GM21526 (cell line): ENCODE measurements at regions not wholly inside any gene's neighbourhood (a gene's known extent, or its start where the extent isn't known, plus 50 kb on each side); places are given as distances from the start of the nearest gene placed in this dataset.

ENCODE experiments used
- ATAC-seq: cut with Tn5 transposase; IDR thresholded peaks from one replicate; pipeline ENCODE4 v1.9.1; 2021; ENCODE audit warnings: moderate library complexity; ENCODE audit not compliant: unreplicated experiment, low FRiP score

DNA sequence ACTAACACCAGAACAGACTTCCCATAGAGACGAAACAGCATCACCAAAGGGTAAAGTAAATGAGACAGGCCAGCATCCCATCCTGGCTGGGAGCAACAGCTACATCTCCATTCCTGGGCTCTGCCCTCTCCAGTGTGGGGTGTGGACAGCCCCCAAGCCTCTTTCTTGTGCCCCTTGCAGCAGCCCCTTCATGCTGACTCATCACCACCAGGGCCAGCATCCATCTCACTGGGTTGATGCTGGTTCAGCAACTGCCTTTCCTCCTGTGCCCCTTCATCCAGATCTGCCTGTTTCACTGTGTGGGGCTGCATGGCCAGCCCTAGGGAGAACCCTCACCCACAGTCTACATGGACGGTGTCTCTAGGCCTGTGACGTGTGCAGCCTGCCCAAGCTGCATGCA is 569.1 kb upstream of the TBX3 start:
- ATAC-seq, result no peak

GRCh38 chr12:115251727-115252126 is 567.8 kb upstream of the TBX3 start:
- no peak for ATAC-seq

DNA sequence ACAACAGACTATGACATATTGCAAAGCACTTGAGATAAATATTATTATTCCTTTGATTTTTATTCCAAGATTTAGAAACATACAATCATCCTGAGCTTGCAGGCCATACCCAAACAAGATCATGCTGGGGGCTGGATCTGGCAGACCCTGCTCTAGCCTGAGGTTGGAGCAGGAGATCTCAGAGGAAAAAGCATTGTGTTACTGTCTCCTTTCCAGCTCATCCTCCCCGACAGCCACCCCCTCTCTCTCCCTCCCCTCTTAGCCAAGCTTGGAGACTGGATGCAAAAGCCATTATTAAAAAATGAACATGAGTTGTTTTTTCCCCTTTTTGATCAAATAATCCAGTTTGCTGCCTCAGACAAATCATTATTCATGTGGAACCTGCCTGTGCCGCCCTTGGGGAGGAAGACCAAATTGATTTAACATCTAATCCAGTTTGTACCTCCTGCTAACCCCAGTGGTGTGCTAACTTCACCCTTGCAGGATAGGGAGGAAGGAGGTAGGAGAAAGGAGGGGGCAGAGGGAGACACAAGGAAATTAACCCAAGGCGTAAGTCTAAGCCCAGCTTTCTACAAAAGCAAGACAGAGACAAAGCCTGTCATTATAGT is 565.8 kb upstream of the TBX3 start:
- ATAC-seq, result no peak

DNA sequence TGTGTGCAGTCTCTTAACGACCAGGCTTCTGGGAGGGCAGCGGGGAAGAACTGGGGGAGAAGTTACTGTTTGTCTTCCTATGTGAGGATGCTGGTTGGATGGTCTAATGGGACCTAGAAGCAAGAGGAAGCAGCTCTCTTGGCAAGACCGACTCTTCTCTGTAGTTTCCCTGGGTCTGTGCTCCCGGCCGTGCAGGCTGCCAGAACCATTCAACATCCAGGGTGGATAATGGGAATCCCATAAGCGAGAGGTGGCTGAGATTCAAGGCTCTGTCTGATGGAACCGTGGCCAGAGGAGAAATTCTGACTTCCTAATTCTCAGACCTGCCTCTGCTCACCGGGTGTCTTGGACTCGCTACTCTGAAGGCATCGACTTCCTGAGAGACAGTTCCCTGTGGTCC is 561.0 kb upstream of the TBX3 start:
- no peak for ATAC-seq

DNA sequence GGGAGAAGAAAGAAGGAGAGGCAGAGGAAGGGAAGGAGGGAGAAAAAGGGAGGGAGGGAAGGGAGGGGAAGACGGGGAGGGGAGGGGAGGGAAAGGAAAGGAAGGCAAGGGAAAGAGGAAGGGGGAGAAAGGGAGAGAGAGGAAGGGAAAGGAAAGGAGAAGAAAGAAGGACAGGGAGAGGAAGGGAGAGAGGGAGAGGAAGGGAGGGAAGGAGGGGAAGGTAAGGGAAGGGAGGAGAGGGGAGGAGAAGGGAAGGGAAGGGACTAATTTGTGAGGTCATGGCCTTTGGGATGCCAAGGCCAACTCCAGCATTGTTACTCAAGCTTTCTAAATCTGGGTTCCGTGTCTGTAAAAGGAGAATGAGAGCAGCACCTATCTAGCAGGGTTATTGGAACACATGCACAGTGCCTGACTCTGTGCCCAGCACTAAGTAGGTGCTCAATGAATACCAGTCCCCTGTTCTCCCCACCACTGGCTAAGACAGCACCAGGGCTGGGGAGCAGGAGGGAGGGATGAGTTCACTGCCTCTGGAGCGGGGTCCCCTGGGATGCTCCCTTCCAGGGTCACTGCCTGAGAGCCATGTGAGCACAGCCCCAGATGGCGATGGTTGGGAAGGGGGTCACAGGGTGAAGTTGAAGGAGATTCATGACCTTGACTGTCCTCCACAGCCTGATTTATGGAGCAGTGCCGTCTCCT is 560.1 kb upstream of the TBX3 start:
- no peak for ATAC-seq

DNA sequence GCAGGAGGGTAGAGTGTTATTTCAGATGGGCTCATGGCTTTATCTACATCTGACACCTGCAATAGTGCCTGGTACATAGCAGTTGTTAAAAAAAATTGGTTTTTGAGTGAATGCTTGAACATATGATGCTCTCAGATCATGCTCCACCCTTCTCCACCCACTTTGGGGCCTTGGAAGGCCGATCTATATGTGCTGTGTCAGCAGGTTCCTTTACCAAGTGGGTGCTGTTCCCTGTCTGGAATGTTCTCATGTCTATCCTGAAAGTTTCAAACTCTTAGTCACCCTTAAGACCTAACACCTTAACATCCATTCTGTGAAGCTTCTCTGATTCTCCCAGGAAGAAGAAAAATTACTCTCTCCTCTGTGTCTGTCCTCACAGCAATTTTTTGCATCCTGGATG is 556.3 kb upstream of the TBX3 start:
- ATAC-seq, result no peak

- no peak for ATAC-seq
These were observed 551.9 kb upstream of the TBX3 start for GRCh38 chr12:115235880-115236279.

DNA sequence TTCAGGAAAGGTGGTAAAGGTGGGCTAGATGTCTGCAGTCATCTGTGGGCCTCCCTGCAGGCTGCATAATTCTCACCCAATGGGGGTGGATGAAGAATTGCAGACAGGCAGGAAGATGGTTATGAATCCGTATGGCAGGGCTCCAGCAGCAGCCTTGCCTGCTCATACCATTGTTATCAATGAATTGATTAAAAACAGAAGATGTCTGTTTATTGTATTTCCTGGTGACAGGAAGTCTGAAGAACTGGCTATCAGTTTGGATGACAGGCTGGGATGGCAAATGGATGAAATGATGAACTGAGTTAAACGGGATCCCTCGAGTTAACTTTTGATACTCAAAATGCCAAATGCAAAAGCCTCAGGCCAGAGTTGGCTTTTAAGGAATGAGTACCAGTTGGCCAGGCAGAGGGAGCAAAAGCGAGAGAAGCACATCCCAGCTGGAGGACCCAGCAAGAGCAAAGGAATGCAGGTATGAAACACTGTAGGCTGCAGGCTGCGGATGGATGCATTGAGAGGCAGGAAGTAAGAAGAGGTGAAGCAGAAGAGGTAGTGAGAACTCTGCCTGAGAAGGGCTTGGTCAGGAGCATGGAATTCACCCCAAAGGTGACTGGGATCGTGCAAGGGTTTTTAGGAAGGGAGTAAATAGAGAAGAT is 550.0 kb upstream of the TBX3 start:
- ATAC-seq, result no peak

DNA sequence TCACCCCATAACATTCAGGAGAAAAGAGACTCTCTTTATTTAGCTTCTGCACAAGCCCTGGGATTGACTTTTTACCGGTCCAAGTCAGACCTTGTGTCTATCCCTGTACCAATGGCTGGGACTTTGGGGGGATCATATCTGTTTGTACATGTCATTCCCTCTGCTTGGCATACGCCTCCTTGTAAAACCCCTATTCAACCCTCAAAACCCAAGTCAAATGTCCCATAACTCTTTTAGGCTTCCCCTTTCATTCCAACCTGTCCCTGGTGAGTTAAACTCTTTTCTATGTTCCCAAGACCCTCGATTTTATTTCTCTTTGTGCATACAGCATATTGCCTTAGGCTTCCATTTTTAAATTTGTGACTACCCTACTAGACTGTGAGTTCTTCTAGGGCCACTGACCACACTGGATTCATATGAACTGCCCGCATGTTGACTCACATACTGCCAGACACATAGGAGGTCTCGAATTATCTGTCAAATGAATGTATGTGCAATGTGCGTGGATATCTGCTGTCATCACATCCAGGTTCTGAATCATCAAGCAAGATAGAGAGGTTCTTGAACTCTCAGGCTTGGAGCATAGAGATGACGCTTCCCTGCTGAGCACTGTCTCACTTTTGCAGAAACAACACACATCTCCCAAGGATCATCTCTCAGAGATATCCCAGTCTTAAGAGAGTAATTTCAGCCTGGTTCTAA is 548.6 kb upstream of the TBX3 start:
- ATAC-seq, result no peak

DNA sequence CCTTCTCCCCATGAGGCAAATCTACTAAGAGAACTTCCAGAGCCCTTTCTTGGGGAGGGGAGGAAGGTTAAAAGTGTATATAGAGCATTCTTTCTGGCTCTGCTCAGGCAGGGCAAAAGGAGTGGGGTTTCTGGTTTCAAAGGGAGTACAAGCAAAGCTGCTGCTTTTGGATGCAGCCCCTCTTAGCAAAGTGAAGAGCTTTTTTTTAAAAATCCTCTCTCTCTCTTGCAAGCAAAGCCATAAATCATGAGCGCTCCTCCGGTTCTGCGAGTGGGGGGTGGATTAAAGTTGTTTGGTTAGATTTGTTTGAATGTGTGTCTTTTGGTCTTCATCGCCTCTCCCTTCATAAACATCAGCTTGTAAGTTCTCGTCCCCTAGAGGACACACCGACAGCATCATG is 546.6 kb upstream of the TBX3 start:
- ATAC-seq, result no peak

DNA sequence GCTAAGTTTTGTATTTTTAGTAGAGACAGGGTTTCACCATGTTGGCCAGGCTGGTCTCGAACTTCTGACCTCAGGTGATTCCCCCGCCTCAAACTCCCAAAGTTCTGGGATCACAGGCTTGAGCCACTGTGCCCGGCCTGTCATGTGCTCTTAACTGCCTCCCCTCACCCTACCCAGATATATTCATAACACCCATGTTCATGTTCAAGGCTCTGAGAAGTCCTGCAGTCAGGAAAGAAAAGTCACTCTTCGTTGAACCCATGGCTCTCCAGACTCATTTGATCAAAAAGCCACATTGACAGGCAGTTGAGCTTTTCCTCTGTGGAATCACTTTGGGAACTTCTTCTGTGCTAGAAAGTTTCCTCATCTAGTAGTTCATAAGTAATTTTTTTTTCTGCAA is 545.5 kb upstream of the TBX3 start:
- ATAC-seq, result no peak

- no peak for ATAC-seq
These were observed 544.5 kb upstream of the TBX3 start for GRCh38 chr12:115228434-115228833.

DNA sequence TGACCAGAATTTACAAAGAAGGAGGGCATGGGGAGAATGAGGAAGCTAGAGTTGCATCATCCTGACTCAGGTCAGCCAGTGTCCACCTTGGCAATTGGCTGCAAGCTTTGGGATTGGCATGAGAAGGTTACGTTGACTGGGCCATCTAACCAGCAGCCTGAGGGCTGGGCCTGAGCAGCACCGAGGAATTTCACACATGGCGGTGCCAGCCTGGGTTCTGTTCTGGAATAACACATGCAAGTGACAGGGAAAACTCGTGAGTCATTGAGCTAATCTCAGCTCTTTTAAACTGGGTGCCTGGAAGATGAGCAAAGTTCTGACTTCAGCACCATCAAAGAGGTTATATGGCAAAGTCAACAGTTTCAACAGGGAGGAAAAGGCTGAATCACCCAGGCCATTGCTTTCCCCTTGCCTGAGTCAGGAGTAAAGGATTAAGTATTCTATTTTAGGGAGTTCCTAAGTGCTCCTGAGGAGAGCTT is 543.2 kb upstream of the TBX3 start:
- ATAC-seq, result no peak

- no peak for ATAC-seq
These were observed 541.9 kb upstream of the TBX3 start for GRCh38 chr12:115225845-115226244.

GRCh38 chr12:115223991-115224390 is 540.0 kb upstream of the TBX3 start:
- ATAC-seq, result no peak

- ATAC-seq, result no peak
These were observed 539.3 kb upstream of the TBX3 start for GRCh38 chr12:115223322-115223721.

DNA sequence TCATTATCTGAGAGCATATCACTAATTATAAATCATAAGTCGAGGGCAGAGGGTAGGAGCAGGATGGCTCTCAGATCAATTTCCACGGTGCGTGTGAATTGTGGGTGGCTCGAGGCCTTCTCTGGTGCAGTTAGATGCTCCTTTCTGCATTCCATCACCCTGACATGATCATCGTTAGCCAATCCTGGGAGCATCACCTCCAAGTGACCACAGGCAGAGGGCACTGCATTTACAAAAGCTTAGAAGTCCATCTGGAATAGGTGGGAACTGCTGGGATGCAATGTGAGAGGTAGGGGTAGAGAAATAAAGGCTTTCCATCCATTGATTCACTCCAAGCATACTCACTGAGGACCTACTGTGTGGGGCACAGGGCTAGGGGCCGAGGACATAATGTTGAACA is 538.2 kb upstream of the TBX3 start:
- no peak for ATAC-seq

- no peak for ATAC-seq
These were observed 532.3 kb upstream of the TBX3 start for GRCh38 chr12:115216301-115216700.

- no peak for ATAC-seq
These were observed 531.6 kb upstream of the TBX3 start for GRCh38 chr12:115215544-115215943.

DNA sequence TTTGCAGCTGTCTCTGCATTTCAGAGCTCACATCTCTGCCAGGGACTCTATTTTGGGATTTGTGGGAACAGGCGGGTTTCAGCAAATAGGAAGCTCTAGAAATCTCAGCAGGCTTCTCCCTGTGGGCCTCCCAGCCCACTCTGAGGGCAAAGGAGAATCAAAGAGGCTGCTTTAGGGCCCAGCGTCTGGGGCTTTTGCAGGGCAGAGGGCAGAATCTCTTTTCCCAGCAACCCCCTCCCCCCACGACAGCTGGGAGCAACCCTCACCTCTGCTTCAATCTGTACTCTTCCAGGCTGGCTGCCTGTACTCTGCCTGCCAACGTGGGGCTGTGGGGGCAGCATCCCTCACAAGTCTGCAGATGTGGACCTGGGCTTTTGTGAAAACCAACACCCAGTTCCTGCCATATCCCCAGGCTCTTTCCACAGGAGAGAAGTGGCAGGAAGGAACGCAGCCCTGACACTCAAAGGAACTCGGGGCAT is 529.6 kb upstream of the TBX3 start:
- no peak for ATAC-seq

DNA sequence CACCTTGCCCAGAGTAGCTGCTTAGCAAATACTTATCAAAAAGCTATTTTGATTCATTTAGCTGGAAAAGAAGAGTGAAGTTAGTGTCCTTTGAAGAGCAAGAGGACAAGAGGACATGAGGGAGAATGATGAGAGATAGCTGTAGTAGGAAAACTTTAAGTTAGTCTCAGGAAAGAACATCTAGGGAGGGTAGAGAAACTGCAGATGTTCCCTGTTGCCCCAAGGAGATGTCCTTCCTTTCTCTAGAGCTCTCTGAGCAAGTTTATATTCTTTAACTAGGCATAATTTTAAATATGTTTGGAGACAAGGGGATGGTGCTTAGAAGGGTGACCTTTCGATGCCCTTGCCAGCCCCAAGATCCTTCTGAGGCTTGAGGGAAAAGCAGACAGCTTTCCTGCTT is 529.1 kb upstream of the TBX3 start:
- ATAC-seq, result no peak
